Keratinocyte (primary cell): ENCODE measurements at regions not wholly inside any gene's neighbourhood (a gene's known extent, or its start where the extent isn't known, plus 50 kb on each side); places are given as distances from the start of the nearest gene placed in this dataset.

Experiments used
- CTCF ChIP-seq, 3 experiments: IDR thresholded peaks in 1 of 3; conservative IDR thresholded peaks in 1 of 3; optimal IDR thresholded peaks in 1 of 3; 2 replicates in 2 of 3; 3 replicates in 1 of 3; pipeline versions ENCODE3 to v1.5.1; 2011; ENCODE audit warnings: low read length in 3 of 3, mild to moderate bottlenecking in 3 of 3, moderate library complexity in 2 of 3, control low read depth in 1 of 3, inconsistent platforms in 1 of 3; ENCODE audit not compliant: insufficient read depth in 2 of 3; ENCODE audit errors: extremely low read depth in 1 of 3
- EZH2 ChIP-seq: IDR thresholded peaks from one replicate; pipeline ENCODE4 v1.6.1; 2012; ENCODE audit warnings: inconsistent platforms, mild to moderate bottlenecking, low read length, moderate library complexity

- TF ChIP-seq CTCF (optimal IDR thresholded peaks at IDR 0.05 in 1 of 3, IDR thresholded peaks at IDR 0.05 in 1 of 3, conservative IDR thresholded peaks at IDR 0.05 in 1 of 3; ENCODE audit: extremely low read depth in 1 of 3, insufficient read depth in 2 of 3, low read length in 3 of 3) (no peak), EZH2 (no peak)
Observed at GRCh38 chr2:15759385-15759784, 167.7 kb downstream of the DDX1 start.
